Activated T-cell treated with anti-CD3 and anti-CD28 coated beads, Interleukin-2, amount 50 U/mL, for 48 hours (primary cell): ENCODE measurements at regions not wholly inside any gene's neighbourhood (a gene's known extent, or its start where the extent isn't known, plus 50 kb on each side); places are given as distances from the start of the nearest gene placed in this dataset.

Experiments used
- DNase-seq, 2 experiments: peaks; one replicate each; pipeline ENCODE4 v3.0.0-alpha.2; 2020

DNA sequence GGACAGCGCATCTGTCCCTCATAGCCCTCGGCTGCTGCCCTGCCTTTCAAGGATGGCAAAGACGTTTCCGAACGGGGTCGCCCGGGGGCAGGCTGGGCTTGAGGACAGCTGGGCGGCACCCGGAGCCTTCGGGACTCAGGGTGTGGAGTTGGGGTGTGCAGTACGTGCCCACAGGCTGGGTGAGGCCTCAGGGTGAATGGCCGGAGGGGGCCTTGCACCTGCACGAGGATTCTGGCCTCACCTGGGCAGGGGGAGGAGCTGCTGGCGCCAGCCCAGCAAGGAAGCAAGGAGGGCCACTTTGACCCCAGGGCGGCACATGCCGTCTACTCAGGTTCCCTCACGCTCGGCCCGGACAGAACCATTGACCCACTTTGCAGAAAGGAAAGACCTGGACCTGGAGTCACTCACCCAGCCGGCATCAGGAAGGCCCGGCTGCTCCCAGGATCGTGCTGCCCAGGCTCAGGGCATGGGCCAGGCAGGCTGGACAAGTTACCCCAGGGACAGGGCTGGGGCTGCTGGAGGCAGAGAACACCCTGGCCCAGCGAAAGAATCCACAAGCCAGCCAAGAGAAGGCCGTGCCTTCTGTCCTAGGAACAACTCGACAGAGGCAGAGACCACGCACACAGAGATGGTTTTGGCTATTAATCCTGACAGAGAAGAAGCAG lies 65.1 kb upstream of the TTC34 start:
- DNase-seq: no peak

DNA sequence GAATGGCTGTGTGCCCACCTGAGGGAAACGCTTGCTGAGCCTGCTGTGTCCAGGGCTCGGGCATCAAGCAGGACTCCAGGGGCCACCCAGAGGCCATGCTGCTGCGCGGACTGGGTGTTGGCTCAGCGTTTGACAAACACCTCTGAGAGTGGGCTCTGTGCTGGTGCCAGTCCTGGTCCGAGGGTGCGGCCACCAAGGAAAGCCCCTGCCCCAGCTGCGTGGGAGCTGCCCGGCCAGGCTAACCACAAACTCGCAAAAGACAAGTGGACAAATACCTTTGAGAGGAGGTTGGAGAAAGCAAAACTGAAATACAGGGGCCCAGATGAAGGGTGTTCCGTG lies 65.6 kb upstream of the TTC34 start:
- DNase-seq: no peak

DNA sequence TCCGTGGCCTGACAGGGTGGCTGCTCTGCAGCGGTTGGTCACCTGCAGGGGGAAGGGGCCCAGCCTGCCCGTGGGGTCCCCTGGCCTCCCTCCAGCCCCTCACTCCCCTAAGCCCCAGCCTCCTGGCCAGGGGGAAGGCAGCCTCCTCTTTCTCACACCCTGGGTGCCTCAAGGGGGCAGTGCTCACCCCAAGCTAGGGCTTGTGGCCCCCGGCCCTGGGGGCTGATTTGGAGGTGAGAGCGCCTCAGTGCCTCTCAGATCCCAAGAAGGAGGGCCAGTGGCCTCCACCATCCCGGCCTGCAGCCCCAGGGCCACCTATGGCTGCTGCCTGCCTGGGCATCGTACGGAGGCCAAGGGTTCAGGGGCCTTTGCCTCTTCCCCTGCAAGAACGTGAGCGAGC lies 66.4 kb upstream of the TTC34 start:
- DNase-seq: no peak

DNA sequence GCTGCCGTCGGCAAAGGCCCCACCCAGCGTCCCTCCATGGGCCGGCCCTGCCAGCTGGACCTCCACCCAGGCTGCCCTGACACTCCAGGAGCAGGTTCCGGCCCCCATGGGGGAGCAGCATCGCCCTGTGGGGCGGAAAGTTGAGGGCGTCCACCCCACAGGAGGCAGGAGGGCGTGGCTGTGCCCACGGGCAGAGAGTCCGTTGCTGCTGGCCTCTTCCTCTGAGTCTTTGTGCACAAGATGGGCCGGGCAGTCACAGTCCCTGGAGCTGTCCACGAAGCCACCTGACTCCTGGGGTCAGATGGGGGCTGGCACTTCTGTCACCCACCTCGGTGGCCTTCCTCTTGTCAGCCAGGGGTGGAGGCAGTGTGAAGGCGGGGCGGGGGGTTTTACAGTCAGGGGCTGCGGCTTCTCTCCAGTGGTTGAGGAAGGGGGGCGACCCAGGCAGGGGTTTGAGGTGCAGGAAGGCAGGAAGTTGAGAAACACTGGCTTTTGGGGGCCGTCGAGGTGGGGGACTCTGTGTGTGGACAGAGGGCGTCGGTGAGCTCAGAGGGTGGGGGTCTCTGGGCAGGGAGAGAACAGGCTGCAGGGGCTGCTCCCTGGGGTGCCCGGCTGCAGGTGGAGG lies 67.2 kb upstream of the TTC34 start:
- no peak for DNase-seq

DNA sequence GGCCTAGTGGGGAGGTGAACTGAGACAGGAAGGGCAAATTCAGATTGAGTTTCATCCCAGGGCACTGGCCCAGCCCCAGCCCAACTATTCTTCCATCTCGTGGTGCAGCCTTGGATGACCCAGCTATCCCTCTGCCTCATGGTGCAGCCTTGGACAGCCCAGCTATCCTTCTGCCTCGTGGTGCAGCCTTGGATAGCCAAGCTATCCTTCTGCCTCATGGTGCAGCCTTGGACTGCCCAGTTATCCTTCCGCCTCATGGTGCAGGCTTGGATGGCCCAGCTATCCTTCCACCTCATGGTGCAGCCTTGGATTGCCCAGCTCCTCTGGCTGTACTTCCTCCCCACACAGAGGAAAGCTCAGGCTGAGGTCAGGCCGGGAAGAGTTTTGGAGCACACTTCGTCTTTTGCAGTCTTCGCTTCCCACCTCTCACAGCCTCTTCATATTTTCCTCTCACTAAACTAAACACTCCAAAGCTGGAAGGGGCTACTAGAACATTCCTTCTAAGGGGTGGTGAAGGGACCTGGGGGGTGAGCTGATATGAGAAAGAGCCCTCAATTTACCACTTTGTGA lies 69.8 kb upstream of the TTC34 start:
- DNase-seq: no peak

DNA sequence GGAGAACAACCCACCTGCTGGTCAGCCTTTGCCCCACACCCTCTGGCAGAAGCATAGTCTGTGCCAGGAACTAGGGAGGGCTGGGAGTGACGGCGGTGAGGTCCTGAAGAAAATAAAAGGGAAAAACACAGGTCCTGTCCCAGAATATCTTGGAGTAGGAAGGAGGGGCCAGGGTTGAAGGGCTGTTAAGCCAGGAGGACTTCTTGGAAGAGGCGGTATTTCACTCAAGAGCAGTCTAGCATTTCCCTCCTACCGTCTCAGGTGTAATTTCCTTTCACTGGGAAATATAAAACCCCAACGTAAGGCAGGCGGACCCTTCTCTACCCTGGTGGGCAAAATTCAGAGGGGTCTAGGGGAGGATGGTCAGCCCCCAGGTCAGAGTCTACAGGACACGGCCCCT lies 72.7 kb upstream of the TTC34 start:
- no peak for DNase-seq

DNA sequence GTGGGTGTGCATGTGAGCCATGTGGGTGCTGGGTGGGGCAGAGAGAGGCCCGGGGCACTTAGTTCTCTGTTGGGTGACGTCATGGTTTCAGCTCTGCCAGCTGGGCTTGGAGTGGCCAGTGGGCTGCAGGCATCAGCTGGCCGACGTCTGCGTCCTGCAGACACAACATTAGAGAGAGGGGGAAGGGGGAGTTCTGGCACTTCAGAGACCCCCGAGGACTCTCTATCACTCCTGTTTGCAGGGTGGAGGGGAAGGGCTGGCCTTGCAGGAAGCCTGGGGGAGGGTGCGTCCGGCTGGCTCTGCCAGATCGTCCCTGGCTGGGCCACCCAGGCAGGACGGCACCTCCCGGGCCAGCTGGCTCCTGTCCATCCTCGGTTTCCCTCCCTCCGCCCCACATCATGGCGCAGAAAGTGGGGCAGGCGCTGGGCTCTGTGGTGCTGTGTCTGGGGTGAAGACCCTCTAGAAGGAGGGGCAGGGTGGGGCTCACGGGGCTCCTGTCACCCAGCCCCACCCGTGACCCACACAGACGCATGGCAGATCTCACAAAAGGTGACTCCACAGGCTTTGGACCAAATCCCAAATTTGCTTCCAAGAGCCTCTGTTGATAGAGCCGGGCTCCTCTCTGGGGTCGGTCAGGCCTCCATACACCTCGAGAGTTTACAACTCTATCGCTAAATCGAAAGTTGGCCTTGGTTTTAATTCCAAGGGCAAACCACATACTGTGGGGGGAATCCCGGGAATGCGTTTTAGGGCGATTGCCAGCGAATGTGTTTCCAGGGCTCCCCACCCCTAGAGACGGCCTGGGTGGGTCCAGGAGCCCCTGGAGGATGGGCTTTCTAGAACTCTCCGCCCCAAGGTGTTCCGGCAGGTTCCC lies 73.4 kb upstream of the TTC34 start:
- DNase-seq: no peak

DNA sequence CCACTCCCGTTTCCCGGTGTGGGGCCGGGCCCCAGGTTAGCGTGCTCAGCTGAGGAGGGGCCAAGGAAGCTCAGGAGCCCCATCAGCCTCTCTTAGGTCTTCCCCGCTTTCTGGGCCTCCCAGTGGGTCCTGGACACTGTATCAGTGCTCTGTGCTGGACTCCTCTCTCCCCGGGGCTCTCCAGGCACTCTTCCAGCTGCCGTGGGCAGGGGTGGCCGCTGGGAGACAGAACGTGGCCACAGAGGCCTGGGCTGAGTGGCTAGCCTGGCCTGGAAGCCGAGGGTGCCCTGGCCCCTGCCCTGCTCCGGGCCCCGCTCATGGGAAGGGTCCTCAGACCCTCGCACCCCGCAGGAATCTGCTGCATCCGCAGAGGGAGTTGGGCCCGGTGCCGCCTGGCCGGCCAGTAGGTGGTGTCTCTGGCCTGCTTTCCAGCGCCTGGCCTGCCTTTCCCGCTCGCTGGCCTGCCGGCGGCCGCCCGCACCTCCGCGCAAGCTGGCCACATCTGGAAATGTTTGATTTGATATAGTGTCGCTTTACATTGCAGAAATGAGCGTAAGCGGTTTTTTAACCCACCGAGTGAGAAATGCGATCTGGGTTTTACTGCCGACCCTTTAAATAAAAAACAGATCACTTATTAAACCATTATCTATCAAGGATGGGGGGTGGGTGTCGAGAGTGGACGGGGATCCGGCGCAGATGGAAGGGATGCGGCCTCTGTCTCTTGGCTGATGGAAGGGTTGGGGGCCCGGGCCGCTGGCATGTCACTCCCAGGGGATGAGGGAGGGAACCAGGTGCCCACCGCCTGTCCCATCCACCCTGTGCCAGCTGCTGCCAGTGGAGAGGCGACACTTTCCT lies 74.4 kb upstream of the TTC34 start:
- DNase-seq: no peak

DNA sequence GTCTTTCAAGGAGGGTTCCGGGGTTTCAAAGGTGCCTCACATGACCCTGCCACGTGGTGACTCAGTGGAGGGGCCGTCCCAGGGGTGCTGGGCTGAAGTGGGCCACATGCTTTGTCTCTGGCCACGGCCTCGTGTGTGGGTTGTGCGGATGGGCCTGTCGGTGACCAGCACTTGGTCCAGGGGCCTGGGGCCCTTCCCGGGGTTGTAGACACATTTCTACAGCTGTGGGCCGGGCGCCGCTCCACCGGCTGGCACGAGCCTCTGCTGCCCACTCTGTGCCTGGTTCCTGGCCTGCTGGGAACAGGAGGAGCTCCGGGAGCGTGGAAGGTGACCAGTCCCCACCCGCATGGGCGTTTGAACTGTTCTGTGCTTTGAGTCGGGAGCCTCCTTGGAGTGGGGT lies 75.4 kb upstream of the TTC34 start:
- no peak for DNase-seq

DNA sequence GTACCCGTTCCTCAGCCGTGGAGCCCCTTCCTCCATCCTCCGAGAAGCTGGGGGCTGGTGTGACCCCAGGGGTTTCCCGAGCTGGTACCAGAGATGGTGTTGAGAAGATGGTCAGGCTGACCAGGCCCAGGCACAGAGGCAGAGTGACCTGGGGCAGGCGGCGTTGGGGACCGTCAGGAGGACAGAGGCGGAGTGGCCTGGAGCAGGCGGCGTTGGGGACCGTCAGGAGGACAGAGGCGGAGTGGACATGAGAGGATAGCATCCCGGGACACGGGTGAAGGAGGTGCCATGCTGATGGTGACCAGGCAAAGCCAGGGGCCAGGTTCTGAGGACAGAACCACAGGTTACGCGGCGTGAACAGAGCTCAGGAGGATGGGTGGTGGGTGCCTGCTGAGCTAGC lies 75.9 kb upstream of the TTC34 start:
- DNase-seq: no peak

DNA sequence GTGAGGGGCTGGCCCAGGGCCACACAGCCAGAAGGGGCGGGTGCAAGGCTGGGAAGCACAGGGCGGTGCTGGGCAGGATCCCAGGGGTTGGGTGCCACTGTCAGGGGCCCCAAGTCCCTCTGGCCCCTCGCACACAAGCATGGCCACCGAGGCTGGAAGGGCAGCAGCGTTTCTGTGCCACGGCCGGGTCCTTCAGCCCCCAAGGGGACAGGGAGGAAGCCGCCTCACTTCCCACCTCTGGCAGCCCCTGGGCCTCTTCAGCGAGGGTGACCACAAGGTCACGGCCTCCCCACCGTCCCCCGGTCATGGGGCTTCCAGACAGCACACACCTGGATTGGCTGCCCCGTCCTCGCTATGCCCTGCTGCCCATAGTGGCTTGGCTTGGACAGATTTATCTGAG lies 77.1 kb upstream of the TTC34 start:
- DNase-seq: no peak

DNA sequence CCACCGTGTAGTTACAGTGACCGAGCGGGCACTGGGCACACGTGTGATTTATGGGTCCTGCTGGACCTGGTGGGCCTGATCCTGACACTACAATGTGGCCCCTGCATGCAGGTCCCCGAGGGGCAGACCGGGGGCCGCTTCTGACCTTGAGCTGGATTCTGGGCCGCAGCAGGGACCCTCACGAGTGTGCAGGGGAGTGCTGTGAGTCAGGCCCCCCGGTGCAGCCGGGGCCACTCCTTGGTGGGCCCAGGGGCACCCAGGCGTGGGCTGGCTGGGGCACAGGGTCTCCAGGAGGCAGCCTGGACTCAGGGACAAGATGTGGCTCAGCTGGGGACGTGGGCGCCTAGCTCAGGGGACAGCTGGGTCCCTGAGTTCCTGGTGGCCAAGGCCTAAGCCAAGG lies 77.5 kb upstream of the TTC34 start:
- DNase-seq: no peak

DNA sequence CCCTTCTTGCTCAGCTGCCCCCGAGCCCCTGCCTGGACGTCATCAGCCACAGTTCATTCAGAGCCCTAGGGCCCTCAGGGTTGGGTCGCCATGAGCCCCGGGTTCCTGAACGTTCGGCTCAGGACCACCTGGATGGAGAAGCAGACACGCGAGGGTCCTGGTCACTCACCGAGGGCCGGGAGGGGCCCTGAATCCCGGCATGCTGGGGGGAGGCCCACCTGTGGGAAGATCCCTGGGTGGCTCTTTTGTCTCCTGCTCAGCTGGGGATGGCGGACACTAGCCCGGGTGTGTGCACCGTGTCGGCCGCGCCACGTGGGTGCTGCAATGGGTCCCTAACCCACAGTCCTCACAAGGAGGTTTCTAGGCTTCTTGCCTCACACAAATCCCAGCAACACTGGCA lies 78.1 kb upstream of the TTC34 start:
- DNase-seq: no peak

DNA sequence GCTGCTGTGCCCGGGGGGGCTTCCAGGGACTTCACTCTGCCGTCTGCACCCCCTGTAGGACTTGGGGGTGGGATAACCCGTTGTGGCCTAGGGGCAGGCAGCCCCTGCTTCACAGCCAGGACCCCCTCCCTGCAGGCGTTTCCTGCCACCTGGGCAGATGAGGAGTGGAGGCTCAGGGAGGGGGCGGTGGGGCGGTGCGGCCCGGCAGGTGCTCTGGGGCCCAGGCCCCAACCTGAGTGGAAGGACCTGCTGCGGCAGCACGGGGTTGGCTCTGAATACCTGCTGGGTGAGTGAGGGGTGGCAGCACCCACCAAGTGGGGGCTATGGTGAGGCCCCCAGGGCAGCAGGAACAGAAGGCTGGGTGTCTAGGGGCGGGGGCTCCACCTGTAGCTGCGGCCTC lies 78.6 kb upstream of the TTC34 start:
- DNase-seq: no peak

DNA sequence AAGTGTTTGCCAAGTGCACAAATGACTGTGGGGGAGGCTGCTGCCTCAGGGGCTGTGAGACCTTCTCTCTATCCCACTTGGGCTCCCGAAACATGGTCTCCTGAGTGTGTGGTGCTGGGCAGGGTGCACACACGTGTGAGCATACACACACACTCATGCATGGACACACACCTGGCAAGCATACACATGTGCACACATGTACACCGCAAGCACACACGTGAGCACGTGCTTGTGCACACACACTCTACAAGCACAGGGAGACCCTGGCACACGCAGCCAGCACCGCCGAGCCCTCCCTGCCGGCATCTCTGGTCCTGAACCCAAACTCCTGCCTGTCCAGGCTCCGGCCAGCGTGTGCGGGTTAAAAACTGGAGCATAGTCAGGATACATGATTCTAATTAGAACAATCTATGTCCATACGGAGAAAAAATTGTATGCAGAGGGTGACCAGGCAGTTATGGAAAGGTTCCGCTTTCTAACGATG lies 79.4 kb upstream of the TTC34 start:
- no peak for DNase-seq

DNA sequence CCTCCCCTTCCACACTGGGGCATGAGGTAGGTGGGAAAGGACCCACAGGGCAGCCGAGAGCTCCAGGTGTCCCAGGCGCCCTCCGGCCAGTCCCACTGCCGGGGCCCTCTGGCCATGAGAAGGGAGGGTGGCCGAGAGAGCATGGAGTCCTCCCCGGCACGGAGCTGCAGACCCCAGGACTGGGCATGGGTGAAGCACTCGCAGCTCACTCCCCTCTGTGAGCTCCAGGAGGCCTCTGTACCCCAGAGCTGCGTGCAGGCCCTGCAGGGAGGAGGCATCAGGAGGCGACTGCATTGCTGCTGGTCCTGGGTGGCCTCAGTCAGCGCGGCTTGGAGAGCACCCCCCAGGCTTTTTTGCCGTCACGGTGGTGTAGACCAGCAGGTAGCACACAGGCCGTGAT lies 80.1 kb upstream of the TTC34 start:
- no peak for DNase-seq

DNA sequence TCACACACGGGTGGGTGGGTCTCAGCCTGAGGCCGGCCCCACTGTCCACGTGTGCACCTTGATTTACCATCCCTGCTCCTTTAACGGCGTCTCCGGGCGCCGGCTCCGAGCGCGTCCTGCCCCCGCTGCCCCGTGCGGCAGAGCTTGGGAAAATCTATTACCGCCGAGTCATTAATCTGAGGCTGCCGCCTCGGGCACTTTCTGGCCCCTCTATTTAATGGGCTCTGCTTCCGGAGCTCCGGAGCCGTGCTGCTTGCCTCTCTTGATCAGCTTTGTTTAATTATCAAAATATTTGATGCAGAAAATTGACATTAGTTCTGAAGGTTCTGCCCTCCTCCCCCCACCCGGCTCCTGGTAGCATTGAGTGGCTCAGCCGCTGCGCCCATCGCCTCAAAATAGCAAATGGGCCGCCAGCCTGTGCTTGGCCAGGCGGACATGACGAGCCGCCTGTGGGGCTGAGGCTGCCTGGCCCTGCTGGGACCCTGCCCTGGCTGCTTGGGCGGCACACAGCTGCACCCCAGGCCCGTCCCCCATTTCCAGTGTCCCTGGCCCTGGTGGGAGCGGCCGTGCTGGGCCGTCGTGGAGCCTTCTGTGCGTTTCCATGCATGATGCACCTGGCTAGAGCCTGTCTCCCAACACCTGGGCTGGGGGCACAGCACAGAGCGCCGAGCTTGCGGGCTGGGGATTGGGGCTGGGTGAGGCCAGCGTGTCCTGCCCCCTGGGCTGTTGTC lies 81.6 kb upstream of the TTC34 start:
- no peak for DNase-seq

DNA sequence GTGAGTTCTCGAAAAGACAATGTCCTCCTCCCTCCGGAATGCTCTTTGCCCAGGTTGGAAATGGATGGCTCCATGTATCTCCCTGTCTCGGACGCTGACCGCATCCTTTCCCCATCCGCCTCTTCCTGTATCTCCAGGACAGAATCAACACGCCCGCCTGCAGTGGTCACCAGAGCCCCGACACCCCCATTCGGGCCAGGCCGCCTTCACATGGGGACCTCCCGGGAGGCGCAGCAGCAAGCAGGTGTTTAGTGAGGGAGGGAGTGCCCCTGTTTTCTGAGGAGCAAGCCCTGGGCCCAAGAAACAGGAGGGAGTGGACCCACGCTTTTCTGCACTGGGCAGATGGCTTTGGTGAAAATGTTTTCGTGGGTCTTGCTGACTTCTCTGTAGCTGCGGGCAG lies 83.5 kb upstream of the TTC34 start:
- no peak for DNase-seq

DNA sequence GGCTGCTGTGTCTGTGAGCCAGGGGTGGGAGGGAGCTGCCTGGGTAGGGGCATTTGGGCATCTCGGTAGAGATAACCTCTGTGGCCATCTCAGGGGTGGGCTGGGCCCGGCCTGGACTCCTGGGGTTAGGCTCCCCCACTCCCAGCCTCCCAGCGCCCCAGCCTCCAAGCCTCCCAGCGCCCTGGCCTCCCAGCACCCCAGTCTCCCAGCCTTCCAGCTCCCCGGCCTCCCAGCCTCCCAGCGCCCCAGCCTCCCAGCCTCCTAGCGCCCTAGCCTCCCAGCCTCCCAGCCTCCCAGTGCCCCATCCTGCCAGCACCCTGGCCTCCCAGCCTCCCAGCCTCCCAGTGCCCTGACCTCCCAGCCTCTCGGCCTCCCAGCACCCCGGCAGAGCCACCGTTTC lies 85.1 kb upstream of the TTC34 start:
- no peak for DNase-seq

DNA sequence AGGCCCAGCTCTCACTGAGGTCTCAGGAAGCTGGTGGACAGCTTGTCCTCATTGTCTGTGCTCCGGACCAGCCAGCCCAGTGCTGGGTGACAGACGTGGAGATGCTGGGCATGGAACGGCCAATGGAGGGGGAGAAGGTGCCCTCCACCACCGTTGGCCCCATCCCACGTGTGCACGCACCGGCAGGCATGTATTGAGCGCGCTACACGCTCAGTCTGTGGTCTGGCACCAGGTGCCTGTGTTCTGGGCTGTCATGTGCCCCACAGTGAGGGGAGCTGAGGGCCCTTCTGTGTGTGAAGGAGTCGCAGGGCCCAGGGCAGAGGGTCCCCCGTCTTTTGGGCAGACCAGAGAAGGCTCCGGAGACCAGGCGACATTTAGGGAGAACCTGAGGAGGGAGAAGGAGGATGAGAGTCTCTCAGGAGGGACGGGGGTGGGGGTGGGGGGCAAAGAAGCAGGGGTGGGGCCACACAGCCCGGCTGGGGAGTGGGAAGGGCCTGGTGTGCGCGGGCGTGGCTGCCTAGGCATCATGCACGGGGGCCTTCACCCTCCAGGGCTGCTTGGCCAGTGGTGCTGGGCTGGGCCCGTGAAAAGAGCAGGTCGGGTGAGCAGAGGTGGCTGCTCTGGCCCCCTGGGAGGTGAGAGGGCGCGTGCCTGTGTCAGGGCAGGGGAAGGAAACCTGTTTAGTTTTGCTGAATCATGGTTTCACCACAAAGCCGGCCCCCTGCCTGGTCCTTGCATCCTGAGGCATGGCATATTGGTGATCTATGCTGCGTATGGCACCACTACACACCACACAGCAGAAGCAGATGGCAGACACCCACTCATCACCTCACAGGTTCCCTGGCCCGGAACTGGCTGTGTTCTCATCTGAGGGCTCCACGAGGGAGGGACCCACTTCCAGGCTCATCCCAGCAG lies 86.7 kb upstream of the TTC34 start:
- no peak for DNase-seq

DNA sequence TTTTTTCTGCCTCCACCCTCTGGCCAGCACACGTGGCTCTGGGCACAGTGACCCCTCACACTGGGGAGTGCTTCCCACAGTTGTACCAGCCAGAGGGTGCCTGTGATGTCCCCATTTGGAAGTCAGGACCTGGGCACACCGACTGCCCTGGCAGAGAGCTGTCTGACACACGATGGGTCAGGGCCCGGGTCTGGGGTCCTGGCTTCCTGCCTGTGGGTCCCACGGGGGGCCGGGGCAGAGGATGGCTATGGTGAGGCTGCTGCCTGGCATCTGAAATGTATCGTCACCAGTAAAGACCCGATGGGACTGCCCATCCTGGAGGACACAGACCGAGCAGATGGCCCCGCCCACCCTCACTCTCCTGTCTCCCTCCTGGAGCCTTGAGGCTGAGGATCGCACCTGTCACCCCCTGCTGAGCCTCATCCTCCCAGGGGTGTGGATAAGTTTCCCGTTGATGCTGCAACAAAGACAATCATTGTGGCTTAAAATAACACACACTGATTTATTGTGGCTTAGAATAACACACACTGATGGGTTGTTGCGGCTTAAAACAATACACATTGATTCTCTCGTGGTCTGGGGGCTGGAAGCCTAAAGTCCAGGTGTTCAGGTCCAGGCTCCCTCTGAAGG lies 88.8 kb upstream of the TTC34 start:
- DNase-seq: no peak
